SK-N-SH (cell line): ENCODE measurements at regions not wholly inside any gene's neighbourhood (a gene's known extent, or its start where the extent isn't known, plus 50 kb on each side); places are given as distances from the start of the nearest gene placed in this dataset.

Experiments
- CTCF ChIP-seq: fragments of 200-600 bp; sonication (generic); IDR thresholded peaks from 2 replicates; pipeline ENCODE4 v1.6.1; 2017; ENCODE audit warnings: antibody characterized with exemption, mild to moderate bottlenecking, moderate library complexity
- JUND ChIP-seq: IDR thresholded peaks from 2 replicates; pipeline ENCODE4 v1.4.0; 2012

- TF ChIP-seq CTCF (no peak), JUND (no peak)
These were observed 332.5 kb upstream of the FAM241A start for GRCh38 chr4:111812760-111813159.
